HL-60 (cell line): ENCODE measurements at regions not wholly inside any gene's neighbourhood (a gene's known extent, or its start where the extent isn't known, plus 50 kb on each side); places are given as distances from the start of the nearest gene placed in this dataset.

ENCODE experiments used
- CTCF ChIP-seq: IDR thresholded peaks from one replicate; pipeline ENCODE4 v1.5.1; 2011; ENCODE audit warnings: low read length, control low read depth, inconsistent platforms; ENCODE audit not compliant: insufficient read depth
- GABPA ChIP-seq: IDR thresholded peaks from 2 replicates; pipeline ENCODE4 v1.6.1; 2012; ENCODE audit warnings: low read depth
- POLR2AphosphoS5 ChIP-seq: IDR thresholded peaks from 2 replicates; pipeline ENCODE4 v1.6.1; 2012; ENCODE audit warnings: low read depth
- REST ChIP-seq: IDR thresholded peaks from 2 replicates; pipeline ENCODE4 v1.6.1; 2012; ENCODE audit warnings: low read depth; ENCODE audit not compliant: insufficient replicate concordance
- SPI1 ChIP-seq: IDR thresholded peaks from 2 replicates; pipeline ENCODE4 v1.6.1; 2012; ENCODE audit warnings: low read depth, mild to moderate bottlenecking, borderline replicate concordance

- no peak for TF ChIP-seq CTCF
- no peak for TF ChIP-seq POLR2AphosphoS5
- no peak for TF ChIP-seq REST
- TF ChIP-seq SPI1, result no peak
- no peak for TF ChIP-seq GABPA
These were observed 279.6 kb upstream of the PLET1 start for GRCh38 chr11:112540261-112540660.
